Activated CD4-positive, CD25-positive, alpha-beta regulatory T cell treated with anti-CD3 and anti-CD28 coated beads, Interleukin-2, amount 50 U/mL, for 72 hours (primary cell): ENCODE measurements at regions not wholly inside any gene's neighbourhood (a gene's known extent, or its start where the extent isn't known, plus 50 kb on each side); places are given as distances from the start of the nearest gene placed in this dataset.

Source experiments
- DNase-seq: peaks from one replicate; pipeline ENCODE4 v3.0.0; 2021

- no peak for DNase-seq
Measured at GRCh38 chr7:22676385-22676784, 50.6 kb upstream of the IL6 start.

- no peak for DNase-seq
Measured at GRCh38 chr7:22675917-22676343, 51.1 kb upstream of the IL6 start.

DNA sequence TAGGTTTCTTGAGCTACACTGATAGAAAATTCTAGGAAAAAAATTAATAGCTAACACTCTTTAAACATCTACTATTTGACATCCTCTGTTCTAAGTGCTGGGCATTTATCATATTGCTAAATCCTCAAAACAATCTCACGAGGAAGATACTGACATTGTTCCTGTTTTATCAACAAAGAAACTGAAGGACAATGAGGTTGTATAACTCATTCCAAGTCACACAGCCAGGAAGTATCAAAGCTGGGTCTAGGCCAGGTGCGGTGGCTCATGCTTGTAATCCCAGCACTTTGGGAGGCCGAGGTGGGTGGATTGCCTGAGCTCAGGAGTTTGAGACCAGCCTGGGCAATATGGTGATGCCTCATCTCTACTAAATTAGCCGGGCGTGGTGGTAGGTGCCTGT is 51.6 kb upstream of the IL6 start:
- no peak for DNase-seq

DNA sequence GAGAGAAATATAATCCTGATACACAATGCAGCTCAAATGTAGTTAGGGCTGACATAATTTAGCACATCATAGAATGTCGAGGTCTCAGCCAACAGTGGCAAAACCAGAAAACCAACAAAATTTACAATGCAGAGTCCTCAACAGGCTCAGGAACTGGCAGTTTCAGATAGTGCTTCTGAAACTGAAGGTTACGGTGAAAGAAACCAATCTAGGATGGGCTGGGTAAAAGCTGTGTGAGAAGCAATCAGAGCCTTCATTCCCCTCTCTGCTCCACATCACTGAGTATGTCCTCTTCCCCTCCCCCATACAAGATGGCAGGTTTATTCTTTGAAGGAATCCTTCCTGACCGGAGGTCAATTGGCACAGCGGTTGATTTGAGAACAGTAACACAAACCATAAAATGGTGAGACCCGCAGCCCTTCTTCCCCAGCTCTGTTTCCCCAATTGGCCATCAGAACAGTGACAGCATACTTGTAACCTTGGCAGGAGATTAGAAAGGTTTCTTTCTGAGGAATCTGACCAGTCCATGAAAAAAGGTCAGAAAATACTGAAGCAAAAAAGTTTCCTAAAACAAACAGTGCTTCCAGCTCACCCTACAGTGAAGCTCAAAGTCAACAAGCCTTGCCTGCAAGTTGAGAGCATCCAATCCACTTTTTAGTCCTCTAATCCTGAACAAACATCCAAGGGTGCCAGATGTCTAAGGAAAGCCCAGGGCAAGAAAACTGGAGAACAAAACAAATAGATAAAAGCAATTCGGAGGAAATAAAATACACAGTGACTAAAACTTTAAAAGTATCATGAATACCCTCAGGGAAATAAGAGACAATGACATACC is 53.9 kb upstream of the IL6 start:
- DNase-seq, result no peak

- DNase-seq, result no peak
Measured at GRCh38 chr7:22671177-22671879, 55.7 kb upstream of the IL6 start.

DNA sequence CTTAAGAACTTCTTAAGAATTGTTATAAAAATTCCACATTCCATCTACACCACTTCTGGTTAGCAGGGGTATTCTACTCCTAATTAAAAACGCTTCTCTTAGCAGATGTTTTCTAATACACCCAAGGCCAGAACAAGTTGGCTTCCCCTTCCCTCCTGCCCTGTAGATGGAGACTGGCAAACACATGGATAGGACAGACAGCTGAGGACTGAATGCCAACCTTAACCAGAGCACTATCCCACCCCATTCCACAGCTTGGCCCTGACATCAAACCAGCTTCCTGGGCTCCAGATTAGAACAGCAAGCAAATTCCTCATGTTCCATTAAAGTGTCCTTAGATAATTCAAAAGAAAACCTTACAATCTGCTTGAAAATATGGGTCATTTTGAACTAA is 56.6 kb upstream of the IL6 start:
- DNase-seq, result no peak

GRCh38 chr7:22669692-22670421 is 57.1 kb upstream of the IL6 start:
- no peak for DNase-seq

- no peak for DNase-seq
Measured at GRCh38 chr7:22668971-22669401, 58.0 kb upstream of the IL6 start.

GRCh38 chr7:22667562-22668239 is 59.3 kb upstream of the IL6 start:
- no peak for DNase-seq

DNA sequence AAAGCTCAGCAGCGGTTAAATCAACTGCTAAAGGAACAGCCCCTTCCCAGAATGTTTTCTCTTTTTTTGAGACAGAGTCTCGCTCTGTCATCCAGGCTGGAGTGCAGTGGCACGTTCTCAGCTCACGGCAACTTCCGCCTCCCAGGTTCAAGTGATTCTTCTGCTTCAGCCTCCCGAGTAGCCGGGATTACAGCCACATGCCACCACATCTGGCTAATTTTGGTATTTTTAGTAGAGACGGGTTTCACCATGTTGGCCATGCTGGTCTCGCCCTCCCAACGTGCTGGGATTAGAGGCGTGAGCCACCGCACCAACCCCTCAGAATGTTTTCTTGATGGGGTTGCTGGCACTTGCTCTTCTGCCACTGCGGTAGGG is 59.8 kb upstream of the IL6 start:
- no peak for DNase-seq

- DNase-seq, result no peak
Measured at GRCh38 chr7:22666732-22667131, 60.3 kb upstream of the IL6 start.

GRCh38 chr7:22665923-22666322 is 61.1 kb upstream of the IL6 start:
- DNase-seq, result no peak

DNA sequence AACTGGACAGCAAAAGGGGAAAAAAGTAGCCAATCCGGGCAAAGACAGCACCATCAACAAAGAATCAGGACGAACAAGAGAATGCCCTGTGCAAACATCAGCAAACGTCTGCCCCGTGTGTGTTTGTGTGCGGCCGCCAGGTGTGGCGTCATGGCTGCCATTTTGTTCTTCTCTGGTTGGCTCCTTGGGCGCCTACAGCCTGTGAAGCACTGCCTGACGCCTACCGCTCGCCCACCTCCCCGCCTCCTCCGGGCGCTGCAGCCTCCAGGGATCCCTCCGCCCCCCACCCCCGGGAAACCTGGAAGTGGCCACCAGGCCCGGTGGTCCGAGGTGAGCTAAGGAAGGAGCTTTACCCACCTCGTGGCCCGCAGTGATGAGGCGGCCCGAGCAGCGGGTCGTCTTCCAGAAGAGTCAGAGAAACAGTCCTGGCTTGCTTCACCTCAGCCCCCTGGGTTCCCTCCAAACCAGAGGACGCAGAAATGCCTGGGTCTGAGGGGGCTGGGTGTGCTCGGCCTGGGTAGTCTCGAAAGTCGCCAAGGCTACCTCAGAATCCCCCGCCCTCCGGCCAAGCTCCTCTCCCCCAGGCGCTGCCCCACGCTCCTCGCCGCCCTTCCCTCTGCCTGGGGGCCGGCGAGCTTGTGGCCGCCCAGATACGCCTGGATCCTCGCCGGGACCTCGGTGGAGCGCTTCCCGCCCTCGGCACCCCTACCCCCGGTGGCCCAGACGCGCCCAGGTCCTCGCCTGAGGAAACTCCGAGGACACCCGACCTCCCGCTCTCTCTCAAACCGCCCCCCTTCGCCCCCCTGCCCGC is 61.8 kb upstream of the IL6 start:
- no peak for DNase-seq

GRCh38 chr7:22663721-22664120 is 63.3 kb upstream of the IL6 start:
- no peak for DNase-seq

DNA sequence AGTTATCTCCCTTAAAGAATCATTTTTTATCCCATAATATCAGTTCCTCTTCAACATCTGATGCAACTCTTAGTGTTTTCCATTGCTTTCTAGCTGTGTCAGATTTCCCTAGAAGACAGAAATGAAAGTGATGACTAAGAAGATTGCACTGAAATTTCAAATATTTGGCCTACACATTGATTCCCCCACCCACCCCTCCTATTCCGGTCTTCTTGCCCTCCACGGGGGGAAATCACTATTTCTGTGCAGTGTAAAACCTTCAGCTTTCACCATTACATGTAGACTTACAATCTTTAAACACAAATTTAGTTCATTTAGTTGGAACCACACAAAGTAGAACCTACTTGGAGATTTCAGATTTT is 63.7 kb upstream of the IL6 start:
- DNase-seq, result no peak

DNA sequence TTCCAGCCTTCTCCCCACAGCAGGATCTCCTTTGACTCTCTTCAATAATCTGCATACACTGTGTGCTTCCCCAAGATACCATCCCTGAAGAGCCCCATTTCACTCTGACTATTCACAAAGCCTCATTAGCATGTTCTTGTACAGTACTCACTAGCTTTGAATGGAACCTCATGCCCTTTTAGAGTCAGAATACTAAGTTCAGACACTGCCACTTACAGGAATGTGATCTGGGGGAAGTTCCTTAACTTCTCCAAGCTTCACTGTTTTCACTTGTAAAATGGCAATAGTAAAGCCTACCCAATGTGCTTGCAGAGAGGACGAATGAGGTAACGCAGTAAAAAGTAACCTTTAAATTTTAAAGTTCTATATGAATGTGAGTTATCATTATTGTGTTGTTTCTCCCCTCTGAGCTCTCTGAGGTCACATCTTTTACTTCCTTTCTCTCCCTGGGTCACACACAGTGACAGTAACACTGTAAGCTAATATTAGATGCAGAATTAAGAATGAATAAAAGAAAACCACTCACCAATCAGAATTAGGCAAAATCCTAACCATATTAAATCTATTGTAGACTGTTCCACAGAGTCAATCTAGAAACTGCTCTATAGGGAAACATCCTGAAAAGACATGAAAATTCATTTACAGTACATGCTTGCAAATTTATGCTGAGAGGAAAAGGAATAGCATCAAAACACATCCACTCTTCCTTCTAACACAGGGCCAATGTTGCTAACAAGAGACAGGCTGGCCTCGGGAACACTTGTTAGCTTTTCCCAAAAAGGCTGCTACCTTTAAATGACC is 64.2 kb upstream of the IL6 start:
- no peak for DNase-seq

- DNase-seq, result no peak
Measured at GRCh38 chr7:22662036-22662435, 65.0 kb upstream of the IL6 start.

DNA sequence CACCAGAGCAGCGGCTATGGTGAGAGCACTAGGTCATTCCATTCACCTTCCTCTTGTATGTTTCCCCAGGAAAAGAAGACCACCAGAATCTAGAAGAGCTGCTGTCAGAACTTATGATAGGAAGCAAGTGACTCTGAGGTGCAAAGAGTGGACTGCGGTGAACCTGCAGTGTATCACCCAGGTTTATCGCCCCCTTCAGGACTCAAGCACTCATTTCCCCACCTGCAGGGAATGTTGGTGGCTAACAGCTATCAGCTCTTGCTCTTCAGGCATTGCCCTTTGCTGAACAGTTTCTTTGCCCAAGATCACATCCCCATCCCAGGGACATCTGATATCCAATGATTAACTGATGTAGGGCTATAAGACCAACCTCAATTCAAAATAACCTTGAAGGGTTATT is 66.3 kb upstream of the IL6 start:
- DNase-seq, result no peak

DNA sequence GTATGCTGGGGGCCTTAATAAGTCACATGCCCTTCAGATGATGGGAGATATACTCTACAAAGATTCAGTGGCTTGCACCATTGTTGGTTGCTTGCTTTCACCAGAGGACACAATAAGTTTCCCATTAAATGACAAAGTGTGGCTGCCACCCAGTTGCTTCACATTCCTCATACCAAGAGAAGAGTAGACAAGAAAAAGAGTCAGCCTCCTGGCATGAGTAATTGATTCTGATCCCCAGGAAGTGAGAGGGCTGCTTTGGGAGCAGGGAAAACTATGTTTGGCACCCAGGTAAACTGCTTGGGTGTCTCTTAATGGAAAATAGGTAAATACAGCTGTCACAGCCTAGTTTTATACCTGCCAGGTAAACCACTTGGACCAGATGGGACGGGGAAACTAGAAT is 66.7 kb upstream of the IL6 start:
- DNase-seq, result no peak

DNA sequence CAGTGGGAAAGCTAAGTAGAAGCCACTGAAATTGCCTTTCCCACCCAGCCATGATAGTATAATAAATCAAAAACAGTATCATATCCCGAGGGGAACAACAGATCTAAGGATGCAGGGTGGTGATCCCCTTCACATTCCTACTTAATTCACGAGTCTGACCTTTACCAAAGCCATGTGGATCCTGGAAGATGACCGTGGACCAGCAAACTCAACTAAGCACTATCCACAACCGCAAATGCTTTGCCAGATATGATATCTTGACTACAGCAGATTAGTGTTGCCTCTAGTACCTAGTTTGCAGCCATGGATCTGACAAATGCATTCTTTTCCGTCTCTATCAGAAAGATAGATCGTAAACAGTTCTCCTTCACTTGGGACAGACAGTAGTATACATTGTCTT is 67.3 kb upstream of the IL6 start:
- DNase-seq, result no peak

- DNase-seq, result no peak
Measured at GRCh38 chr7:22658031-22658430, 69.0 kb upstream of the IL6 start.

DNA sequence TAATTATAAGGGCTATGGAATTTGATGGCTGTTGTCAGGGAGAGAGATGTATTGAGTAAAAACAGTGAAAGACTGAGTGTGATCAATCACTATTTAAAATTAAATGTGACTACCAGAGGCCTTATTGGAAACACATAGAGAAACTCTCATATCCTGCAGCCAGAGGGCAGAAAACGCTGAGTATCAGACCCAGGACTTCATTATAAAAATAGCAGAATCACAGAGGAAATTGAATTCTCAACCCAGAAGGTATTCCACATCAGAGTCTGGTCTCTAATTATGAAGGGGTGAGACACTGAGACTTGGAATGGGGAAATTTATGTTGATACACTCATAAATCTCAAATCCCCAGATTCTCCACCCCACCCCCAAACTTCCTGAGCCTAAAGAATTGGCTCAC is 69.5 kb upstream of the IL6 start:
- DNase-seq, result no peak
